ENCODE measurements at regions not wholly inside any gene's neighbourhood (a gene's known extent, or its start where the extent isn't known, plus 50 kb on each side); places are given as distances from the start of the nearest gene placed in this dataset.

- no peak overlapping the region for H3K27ac ChIP-seq
- H3K4me3 ChIP-seq = no peak overlapping the region
- TF ChIP-seq CTCF (IDR thresholded peaks at IDR 0.05 in 4 of 5, conservative IDR thresholded peaks at IDR 0.05 in 1 of 5) = no peak
- no peak for TF ChIP-seq POLR2A (IDR thresholded peaks at IDR 0.05)
- intact Hi-C loops (cut with DNase I; ENCODE audit: low total_unique reads) (no loop called here), in situ Hi-C loops (cut with MboI; ENCODE audit: low sequenced_read_pairs in 4 of 4) (no loop called here)
- no peak for ATAC-seq
- no peaks in the 10 kb centered on the region for H3K9me3 ChIP-seq
- H3K27me3 ChIP-seq = no peaks in the 10 kb centered on the region
- no peaks in the 10 kb centered on the region for H3K36me3 ChIP-seq
- no peak for DNase-seq
- no peaks in the 10 kb centered on the region for H3K4me1 ChIP-seq
Observed at GRCh38 chr3:1945698-1946097, 153.0 kb upstream of the CNTN4 start.

- in situ Hi-C loops (cut with MboI; ENCODE audit: low sequenced_read_pairs in 4 of 4) (no loop called here), intact Hi-C loops (cut with DNase I; ENCODE audit: low total_unique reads) (no loop called here)
- TF ChIP-seq CTCF (IDR thresholded peaks at IDR 0.05 in 4 of 5, conservative IDR thresholded peaks at IDR 0.05 in 1 of 5) (no peak), POLR2A (IDR thresholded peaks at IDR 0.05) (no peak)
- H3K4me3 ChIP-seq = no peak overlapping the region
- H3K27me3 ChIP-seq = no peaks in the 10 kb centered on the region
- H3K36me3 ChIP-seq = no peaks in the 10 kb centered on the region
- ATAC-seq = no peak
- no peaks in the 10 kb centered on the region for H3K4me1 ChIP-seq
- no peaks in the 10 kb centered on the region for H3K9me3 ChIP-seq
- H3K27ac ChIP-seq = no peak overlapping the region
- no peak for DNase-seq
Observed at GRCh38 chr3:1953536-1953935, 145.1 kb upstream of the CNTN4 start.

GRCh38 chr3:1954632-1955031, 144.0 kb upstream of the CNTN4 start:
- Histone ChIP-seq H3K36me3 (no peaks in the 10 kb centered on the region), H3K27ac (no peak overlapping the region), H3K27me3 (no peaks in the 10 kb centered on the region), H3K4me3 (no peak overlapping the region), H3K4me1 (no peaks in the 10 kb centered on the region), H3K9me3 (no peaks in the 10 kb centered on the region)
- no peak for ATAC-seq
- intact Hi-C loops (cut with DNase I; ENCODE audit: low total_unique reads) = no loop called here
- DNase-seq = no peak
- in situ Hi-C loops (cut with MboI; ENCODE audit: low sequenced_read_pairs in 4 of 4) = no loop called here
- TF ChIP-seq POLR2A (IDR thresholded peaks at IDR 0.05) = no peak
- TF ChIP-seq CTCF (IDR thresholded peaks at IDR 0.05 in 4 of 5, conservative IDR thresholded peaks at IDR 0.05 in 1 of 5) = no peak

GRCh38 chr3:1955170-1955569, 143.5 kb upstream of the CNTN4 start:
- intact Hi-C loops (cut with DNase I; ENCODE audit: low total_unique reads) (no loop called here), in situ Hi-C loops (cut with MboI; ENCODE audit: low sequenced_read_pairs in 4 of 4) (no loop called here)
- DNase-seq = no peak
- no peak for ATAC-seq
- Histone ChIP-seq H3K27me3 (no peaks in the 10 kb centered on the region), H3K36me3 (no peaks in the 10 kb centered on the region), H3K27ac (no peak overlapping the region), H3K9me3 (no peaks in the 10 kb centered on the region), H3K4me3 (no peak overlapping the region), H3K4me1 (no peaks in the 10 kb centered on the region)
- no peak for TF ChIP-seq CTCF (IDR thresholded peaks at IDR 0.05 in 4 of 5, conservative IDR thresholded peaks at IDR 0.05 in 1 of 5)
- TF ChIP-seq POLR2A (IDR thresholded peaks at IDR 0.05) = no peak

- no peak for ATAC-seq
- intact Hi-C loops (cut with DNase I; ENCODE audit: low total_unique reads) = no loop called here
- in situ Hi-C loops (cut with MboI; ENCODE audit: low sequenced_read_pairs in 4 of 4) = no loop called here
- no peak for TF ChIP-seq POLR2A (IDR thresholded peaks at IDR 0.05)
- TF ChIP-seq CTCF (IDR thresholded peaks at IDR 0.05 in 4 of 5, conservative IDR thresholded peaks at IDR 0.05 in 1 of 5) = no peak
- no peak overlapping the region for H3K4me3 ChIP-seq
- no peaks in the 10 kb centered on the region for H3K9me3 ChIP-seq
- no peak for DNase-seq
- no peaks in the 10 kb centered on the region for H3K27me3 ChIP-seq
- H3K27ac ChIP-seq = no peak overlapping the region
- no peaks in the 10 kb centered on the region for H3K4me1 ChIP-seq
- H3K36me3 ChIP-seq = no peaks in the 10 kb centered on the region
Observed at GRCh38 chr3:1955750-1956149, 142.9 kb upstream of the CNTN4 start.

Measured in gastrocnemius medialis (tissue), 4 donors.